ENCODE measurements at regions not wholly inside any gene's neighbourhood (a gene's known extent, or its start where the extent isn't known, plus 50 kb on each side); places are given as distances from the start of the nearest gene placed in this dataset.

DNA sequence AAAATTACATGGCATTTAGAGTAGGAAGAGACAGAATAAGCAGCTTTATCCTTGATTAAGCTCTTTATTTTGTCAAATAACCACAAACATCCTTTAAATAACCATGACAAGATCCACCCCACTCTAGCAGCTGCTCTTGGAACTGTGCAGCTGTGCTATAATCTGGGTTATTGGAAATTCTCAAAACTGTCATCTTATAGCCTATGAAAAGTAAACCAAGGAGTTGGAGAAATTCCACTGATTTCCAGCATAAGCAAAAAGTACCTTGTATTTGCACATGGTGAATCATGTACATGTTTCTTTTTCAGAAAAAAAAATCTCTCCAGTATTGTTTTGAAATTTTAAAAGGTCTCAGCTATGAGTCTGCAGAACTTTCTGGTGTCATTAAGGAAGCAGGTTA is 88.8 kb upstream of the ABI3BP start:
- TF ChIP-seq, protein P1, sequence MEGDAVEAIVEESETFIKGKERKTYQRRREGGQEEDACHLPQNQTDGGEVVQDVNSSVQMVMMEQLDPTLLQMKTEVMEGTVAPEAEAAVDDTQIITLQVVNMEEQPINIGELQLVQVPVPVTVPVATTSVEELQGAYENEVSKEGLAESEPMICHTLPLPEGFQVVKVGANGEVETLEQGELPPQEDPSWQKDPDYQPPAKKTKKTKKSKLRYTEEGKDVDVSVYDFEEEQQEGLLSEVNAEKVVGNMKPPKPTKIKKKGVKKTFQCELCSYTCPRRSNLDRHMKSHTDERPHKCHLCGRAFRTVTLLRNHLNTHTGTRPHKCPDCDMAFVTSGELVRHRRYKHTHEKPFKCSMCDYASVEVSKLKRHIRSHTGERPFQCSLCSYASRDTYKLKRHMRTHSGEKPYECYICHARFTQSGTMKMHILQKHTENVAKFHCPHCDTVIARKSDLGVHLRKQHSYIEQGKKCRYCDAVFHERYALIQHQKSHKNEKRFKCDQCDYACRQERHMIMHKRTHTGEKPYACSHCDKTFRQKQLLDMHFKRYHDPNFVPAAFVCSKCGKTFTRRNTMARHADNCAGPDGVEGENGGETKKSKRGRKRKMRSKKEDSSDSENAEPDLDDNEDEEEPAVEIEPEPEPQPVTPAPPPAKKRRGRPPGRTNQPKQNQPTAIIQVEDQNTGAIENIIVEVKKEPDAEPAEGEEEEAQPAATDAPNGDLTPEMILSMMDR (IDR thresholded peaks at IDR 0.05; ENCODE audit: extremely low read depth in 1 of 2, insufficient read depth in 1 of 2, low read depth in 1 of 2, low read length in 2 of 2): no peak
- TF ChIP-seq POLR2AphosphoS5 (IDR thresholded peaks at IDR 0.05; ENCODE audit: insufficient read depth, low read depth, low read length) (no peak), EZH2 (IDR thresholded peaks at IDR 0.05; ENCODE audit: borderline replicate concordance, low read depth, low read length, severe bottlenecking) (no peak), POLR2A (IDR thresholded peaks at IDR 0.05; ENCODE audit: low read depth, low read length) (no peak), GATA2 (IDR thresholded peaks at IDR 0.05; ENCODE audit: insufficient read depth, insufficient read length, low read depth, low read length) (no peak)
